A549 (cell line): ENCODE measurements at regions not wholly inside any gene's neighbourhood (a gene's known extent, or its start where the extent isn't known, plus 50 kb on each side); places are given as distances from the start of the nearest gene placed in this dataset.

Source experiments
- ATAC-seq, 2 experiments: fragments of 200-7000 bp in 1 of 2; fragments of >200 bp in 1 of 2; cut with Nextera tagmentation in 1 of 2; cut with Tn5 transposase in 1 of 2; 3 replicates each; pipeline versions ENCODE4 v1.8.0 to v1.9.1; 2018 to 2020; ENCODE audit warnings: mild to moderate bottlenecking in 1 of 2, moderate library complexity in 1 of 2
- CTCF ChIA-PET: fragments of 300-600 bp; sonication (Branson Sonifier 250); formaldehyde crosslinking; extraction: SDS; loops from one replicate; lab custom pipeline; 2021; ENCODE audit warnings: antibody characterized with exemption, inconsistent platforms; lab: Yijun Ruan, JAX
- POLR2A ChIA-PET: fragments of 350-600 bp; formaldehyde crosslinking; extraction: SDS; loops from one replicate; lab custom pipeline; 2021; ENCODE audit warnings: antibody characterized with exemption, inconsistent platforms; lab: Yijun Ruan, JAX
- DNase-seq, 2 experiments: peaks; one replicate each; pipeline versions ENCODE4 v3.0.0 to v3.0.0-alpha.2; 2011 to 2016; ENCODE audit warnings: low read depth in 1 of 2, low spot score in 1 of 2
- FAIRE-seq: peaks from 2 replicates; lab custom pipeline; 2011; peaks lifted over from hg19 to GRCh38; lab: Jason Lieb, UNC
- H3K27ac ChIP-seq, 2 experiments: fragments of >200 bp; sonication (Bioruptor Twin); formaldehyde crosslinking; 3 replicates each; pipeline ENCODE4 v1.5.1; 2016 to 2017
- H3K4me1 ChIP-seq: fragments of >200 bp; sonication (Bioruptor Twin); formaldehyde crosslinking; 3 replicates; pipeline ENCODE4 v1.6.1; 2016
- H3K4me2 ChIP-seq: fragments of >200 bp; sonication (Bioruptor Twin); formaldehyde crosslinking; 3 replicates; pipeline ENCODE4 v1.6.1; 2016
- H3K4me3 ChIP-seq: fragments of >200 bp; sonication (Bioruptor Twin); formaldehyde crosslinking; 3 replicates; pipeline ENCODE4 v1.5.1; 2016
- H3K9me3 ChIP-seq: fragments of >200 bp; sonication (Bioruptor Twin); formaldehyde crosslinking; 3 replicates; pipeline ENCODE4 v1.6.1; 2016
- BHLHE40 ChIP-seq: IDR thresholded peaks from 2 replicates; pipeline ENCODE4 v1.6.1; 2012; ENCODE audit warnings: low read depth, low read length, inconsistent platforms
- CBX8 ChIP-seq: fragments of 200-600 bp; sonication (generic); IDR thresholded peaks from 2 replicates; pipeline ENCODE4 v1.6.1; 2016
- CEBPB ChIP-seq, 2 experiments: fragments of >200 bp in 1 of 2; sonication (Bioruptor Twin) in 1 of 2; formaldehyde crosslinking in 1 of 2; IDR thresholded peaks; 2 replicates each; pipeline ENCODE4 v1.6.1; 2012 to 2016
- EHF ChIP-seq: fragments of 250-450 bp; sonication (Bioruptor Pico); IDR thresholded peaks from 2 replicates; pipeline ENCODE4 v1.5.0; 2020; ENCODE audit warnings: mild to moderate bottlenecking
- FOSB ChIP-seq: fragments of 250-450 bp; sonication (Bioruptor Pico); IDR thresholded peaks from 2 replicates; pipeline ENCODE4 v1.5.0; 2020; ENCODE audit warnings: mild to moderate bottlenecking, moderate library complexity
- FOSL2 ChIP-seq, 2 experiments: fragments of 450-650 bp in 1 of 2; fragments of >200 bp in 1 of 2; sonication (Bioruptor Twin) in 1 of 2; formaldehyde crosslinking; IDR thresholded peaks; 2 replicates each; pipeline versions ENCODE4 v1.5.0 to v1.6.1; 2016 to 2020; ENCODE audit warnings: mild to moderate bottlenecking in 1 of 2, moderate library complexity in 1 of 2
- FOXS1 ChIP-seq: fragments of 250-450 bp; sonication (Bioruptor Pico); IDR thresholded peaks from 2 replicates; pipeline ENCODE4 v1.5.0; 2020; ENCODE audit warnings: mild to moderate bottlenecking, moderate library complexity
- HES2 ChIP-seq: fragments of >200 bp; sonication (Bioruptor Twin); formaldehyde crosslinking; IDR thresholded peaks from 2 replicates; pipeline ENCODE4 v1.6.1; 2016
- HEYL ChIP-seq: fragments of 250-450 bp; sonication (Bioruptor Pico); IDR thresholded peaks from 2 replicates; pipeline ENCODE4 v1.8.0; 2021; ENCODE audit warnings: mild to moderate bottlenecking, moderate library complexity
- HOXB5 ChIP-seq: fragments of 250-450 bp; sonication (Bioruptor Pico); IDR thresholded peaks from 2 replicates; pipeline ENCODE4 v1.5.0; 2020; ENCODE audit warnings: mild to moderate bottlenecking, moderate library complexity
- JUN ChIP-seq, 2 experiments: fragments of >200 bp; sonication (Bioruptor Twin); formaldehyde crosslinking; IDR thresholded peaks; 2 replicates in 1 of 2; 3 replicates in 1 of 2; pipeline ENCODE4 v1.6.1; 2016 to 2017
- JUNB ChIP-seq: fragments of >200 bp; sonication (Bioruptor Twin); formaldehyde crosslinking; IDR thresholded peaks from 2 replicates; pipeline ENCODE4 v1.6.1; 2016
- MAFK ChIP-seq: fragments of 450-650 bp; IDR thresholded peaks from 2 replicates; pipeline ENCODE4 v1.6.1; 2014; ENCODE audit not compliant: partially characterized antibody
- NR3C1 ChIP-seq: fragments of >200 bp; sonication (Bioruptor Twin); formaldehyde crosslinking; IDR thresholded peaks from 3 replicates; pipeline ENCODE4 v1.6.1; 2017
- PHF8 ChIP-seq: fragments of 200-600 bp; sonication (generic); IDR thresholded peaks from 2 replicates; pipeline ENCODE4 v1.6.1; 2016; ENCODE audit warnings: low read depth, mild to moderate bottlenecking, antibody characterized with exemption, moderate library complexity, borderline replicate concordance
- POLR2A ChIP-seq: IDR thresholded peaks from 2 replicates; pipeline ENCODE4 v1.6.1; 2012; ENCODE audit warnings: mild to moderate bottlenecking, low read length
- RARB ChIP-seq: fragments of 250-450 bp; sonication (Bioruptor Pico); IDR thresholded peaks from 2 replicates; pipeline ENCODE4 v1.8.0; 2021; ENCODE audit warnings: mild to moderate bottlenecking, moderate library complexity
- REST ChIP-seq: fragments of 200-600 bp; sonication (generic); IDR thresholded peaks from 2 replicates; pipeline ENCODE4 v1.6.1; 2016; ENCODE audit warnings: antibody characterized with exemption, mild to moderate bottlenecking, moderate library complexity
- SMC3 ChIP-seq: fragments of >200 bp; sonication (Bioruptor Twin); formaldehyde crosslinking; IDR thresholded peaks from 3 replicates; pipeline ENCODE4 v1.6.1; 2018; ENCODE audit warnings: inconsistent platforms
- ZC3H11A ChIP-seq: fragments of 450-650 bp; IDR thresholded peaks from 2 replicates; pipeline ENCODE4 v1.6.1; 2014; ENCODE audit warnings: antibody characterized with exemption, mild to moderate bottlenecking
- ZFP36 ChIP-seq: fragments of 450-650 bp; IDR thresholded peaks from 2 replicates; pipeline ENCODE4 v1.6.1; 2014; ENCODE audit warnings: borderline replicate concordance; ENCODE audit not compliant: partially characterized antibody
- WGBS: methylation state at CpG from one replicate; pipeline ENCODE4 v1.1.6; 2017; ENCODE audit errors: missing lambda C conversion rate; 5-methylcytosine and 5-hydroxymethylcytosine counted together
- TF ChIP-seq, protein P1 (sequence below): IDR thresholded peaks from 2 replicates; pipeline ENCODE4 v1.6.1; 2012
- TF ChIP-seq, protein P2 (sequence below): IDR thresholded peaks from 2 replicates; pipeline ENCODE4 v1.6.1; 2012; ENCODE audit warnings: low read depth, borderline replicate concordance
- TF ChIP-seq, protein P3 (sequence below): fragments of >200 bp; sonication (Bioruptor Twin); formaldehyde crosslinking; IDR thresholded peaks from 3 replicates; pipeline ENCODE4 v1.5.1; 2016
- TF ChIP-seq, protein P4 (sequence below): fragments of 250-450 bp; sonication (Bioruptor Pico); IDR thresholded peaks from 2 replicates; pipeline ENCODE4 v1.5.0; 2020; ENCODE audit warnings: low read depth, mild to moderate bottlenecking, moderate library complexity
- TF ChIP-seq, protein P5 (sequence below): fragments of 250-450 bp; sonication (Bioruptor Pico); IDR thresholded peaks from 2 replicates; pipeline ENCODE4 v1.5.0; 2021; ENCODE audit warnings: mild to moderate bottlenecking, moderate library complexity, borderline replicate concordance

DNA sequence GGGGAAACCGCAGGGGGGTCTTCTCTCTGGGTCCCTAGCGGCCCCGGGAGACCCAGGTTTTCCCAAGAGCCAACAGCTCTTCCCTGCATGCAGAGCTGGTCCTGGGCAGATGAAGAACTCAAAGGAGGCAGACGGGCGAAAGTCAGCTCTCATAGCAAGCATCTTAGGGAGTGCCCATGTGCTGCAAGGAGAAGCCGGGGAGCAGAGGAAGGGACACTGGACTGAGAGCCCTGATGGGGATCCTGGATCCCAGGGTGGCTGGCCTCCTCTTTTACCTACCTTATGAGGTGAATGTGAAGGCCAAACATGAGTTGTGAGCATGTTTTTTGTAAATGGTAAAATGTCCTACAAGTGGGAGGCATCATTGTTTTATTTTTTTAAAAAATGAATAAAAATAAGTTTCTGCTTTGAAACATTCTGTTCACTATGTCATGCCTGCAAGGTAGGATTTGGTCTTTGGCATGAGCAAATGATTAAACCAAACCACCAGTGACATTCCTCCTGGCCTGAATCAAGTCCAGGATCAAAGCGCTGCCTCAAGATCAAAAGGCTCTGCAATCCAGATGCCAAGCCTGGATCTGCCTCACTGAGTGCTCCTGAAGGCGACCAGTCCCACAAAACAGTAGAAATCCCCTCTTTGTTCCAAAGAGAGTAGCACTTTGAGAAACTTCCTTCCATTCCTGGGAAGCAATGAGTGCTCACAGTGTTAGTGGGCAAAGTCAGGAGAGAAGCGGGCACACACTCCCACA is 92.2 kb upstream of the SERP2 start:
- Histone ChIP-seq H3K4me3 (no peak overlapping the region), H3K4me1 (peaks cover 30% of the 10 kb centered on the region), H3K4me2 (peak overlapping the region; percentile 44; the same call in 2 of the 3 replicates), H3K27ac (peak overlapping the region; percentile 53 to 70; a peak in 5 of 6 replicates), H3K9me3 (no peaks in the 10 kb centered on the region)
- TF ChIP-seq, protein P1, sequence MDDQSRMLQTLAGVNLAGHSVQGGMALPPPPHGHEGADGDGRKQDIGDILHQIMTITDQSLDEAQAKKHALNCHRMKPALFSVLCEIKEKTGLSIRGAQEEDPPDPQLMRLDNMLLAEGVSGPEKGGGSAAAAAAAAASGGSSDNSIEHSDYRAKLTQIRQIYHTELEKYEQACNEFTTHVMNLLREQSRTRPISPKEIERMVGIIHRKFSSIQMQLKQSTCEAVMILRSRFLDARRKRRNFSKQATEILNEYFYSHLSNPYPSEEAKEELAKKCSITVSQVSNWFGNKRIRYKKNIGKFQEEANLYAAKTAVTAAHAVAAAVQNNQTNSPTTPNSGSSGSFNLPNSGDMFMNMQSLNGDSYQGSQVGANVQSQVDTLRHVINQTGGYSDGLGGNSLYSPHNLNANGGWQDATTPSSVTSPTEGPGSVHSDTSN = no peak
- no peak for TF ChIP-seq FOSB (CRISPR knock-in tag)
- TF ChIP-seq HOXB5 = no peak
- TF ChIP-seq EHF (CRISPR knock-in tag) = no peak
- TF ChIP-seq ZC3H11A = no peak
- no peak for TF ChIP-seq HEYL (CRISPR knock-in tag)
- TF ChIP-seq, protein P2, sequence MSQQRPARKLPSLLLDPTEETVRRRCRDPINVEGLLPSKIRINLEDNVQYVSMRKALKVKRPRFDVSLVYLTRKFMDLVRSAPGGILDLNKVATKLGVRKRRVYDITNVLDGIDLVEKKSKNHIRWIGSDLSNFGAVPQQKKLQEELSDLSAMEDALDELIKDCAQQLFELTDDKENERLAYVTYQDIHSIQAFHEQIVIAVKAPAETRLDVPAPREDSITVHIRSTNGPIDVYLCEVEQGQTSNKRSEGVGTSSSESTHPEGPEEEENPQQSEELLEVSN = no peak
- TF ChIP-seq, protein P3, sequence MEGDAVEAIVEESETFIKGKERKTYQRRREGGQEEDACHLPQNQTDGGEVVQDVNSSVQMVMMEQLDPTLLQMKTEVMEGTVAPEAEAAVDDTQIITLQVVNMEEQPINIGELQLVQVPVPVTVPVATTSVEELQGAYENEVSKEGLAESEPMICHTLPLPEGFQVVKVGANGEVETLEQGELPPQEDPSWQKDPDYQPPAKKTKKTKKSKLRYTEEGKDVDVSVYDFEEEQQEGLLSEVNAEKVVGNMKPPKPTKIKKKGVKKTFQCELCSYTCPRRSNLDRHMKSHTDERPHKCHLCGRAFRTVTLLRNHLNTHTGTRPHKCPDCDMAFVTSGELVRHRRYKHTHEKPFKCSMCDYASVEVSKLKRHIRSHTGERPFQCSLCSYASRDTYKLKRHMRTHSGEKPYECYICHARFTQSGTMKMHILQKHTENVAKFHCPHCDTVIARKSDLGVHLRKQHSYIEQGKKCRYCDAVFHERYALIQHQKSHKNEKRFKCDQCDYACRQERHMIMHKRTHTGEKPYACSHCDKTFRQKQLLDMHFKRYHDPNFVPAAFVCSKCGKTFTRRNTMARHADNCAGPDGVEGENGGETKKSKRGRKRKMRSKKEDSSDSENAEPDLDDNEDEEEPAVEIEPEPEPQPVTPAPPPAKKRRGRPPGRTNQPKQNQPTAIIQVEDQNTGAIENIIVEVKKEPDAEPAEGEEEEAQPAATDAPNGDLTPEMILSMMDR = no peak
- TF ChIP-seq NR3C1 = no peak
- TF ChIP-seq CBX8 = no peak
- TF ChIP-seq POLR2A = no peak
- TF ChIP-seq JUN (IDR thresholded peaks at IDR 0.05) = no peak
- ChIA-PET POLR2A (no interaction called here), CTCF (interaction anchor here (1.6 kb wide), 1 partner anchor 15 kb away, joined by 3 read pairs; no protein-coding TSS in a partner anchor)
- ATAC-seq = no peak
- FAIRE-seq = no peak
- DNase-seq = no peak
- 81% methylated on average over 9 of the region's 9 CpGs for WGBS

- H3K27ac ChIP-seq = no peak overlapping the region
- H3K9me3 ChIP-seq = no peaks in the 10 kb centered on the region
- no peak overlapping the region for H3K4me3 ChIP-seq
- no peak overlapping the region for H3K4me2 ChIP-seq
- H3K4me1 ChIP-seq = peaks cover 20% of the 10 kb centered on the region
- FAIRE-seq = no peak
- CTCF ChIA-PET = no interaction called here
- 61% methylated on average over 2 of the region's 2 CpGs for WGBS
- no peak for DNase-seq
- no peak for TF ChIP-seq FOSB (CRISPR knock-in tag)
- TF ChIP-seq ZFP36 = no peak
- TF ChIP-seq FOSL2 (IDR thresholded peaks at IDR 0.05) = no peak
- TF ChIP-seq FOSL2 (CRISPR knock-in tag; IDR thresholded peaks at IDR 0.05) = no peak
- no peak for TF ChIP-seq MAFK
- no peak for TF ChIP-seq BHLHE40
- TF ChIP-seq SMC3 = no peak
- TF ChIP-seq, protein P4, sequence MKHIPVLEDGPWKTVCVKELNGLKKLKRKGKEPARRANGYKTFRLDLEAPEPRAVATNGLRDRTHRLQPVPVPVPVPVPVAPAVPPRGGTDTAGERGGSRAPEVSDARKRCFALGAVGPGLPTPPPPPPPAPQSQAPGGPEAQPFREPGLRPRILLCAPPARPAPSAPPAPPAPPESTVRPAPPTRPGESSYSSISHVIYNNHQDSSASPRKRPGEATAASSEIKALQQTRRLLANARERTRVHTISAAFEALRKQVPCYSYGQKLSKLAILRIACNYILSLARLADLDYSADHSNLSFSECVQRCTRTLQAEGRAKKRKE (CRISPR knock-in tag) = no peak
- no peak for TF ChIP-seq FOXS1 (CRISPR knock-in tag)
- TF ChIP-seq JUNB = no peak
- no peak for TF ChIP-seq REST
- TF ChIP-seq, protein P5, sequence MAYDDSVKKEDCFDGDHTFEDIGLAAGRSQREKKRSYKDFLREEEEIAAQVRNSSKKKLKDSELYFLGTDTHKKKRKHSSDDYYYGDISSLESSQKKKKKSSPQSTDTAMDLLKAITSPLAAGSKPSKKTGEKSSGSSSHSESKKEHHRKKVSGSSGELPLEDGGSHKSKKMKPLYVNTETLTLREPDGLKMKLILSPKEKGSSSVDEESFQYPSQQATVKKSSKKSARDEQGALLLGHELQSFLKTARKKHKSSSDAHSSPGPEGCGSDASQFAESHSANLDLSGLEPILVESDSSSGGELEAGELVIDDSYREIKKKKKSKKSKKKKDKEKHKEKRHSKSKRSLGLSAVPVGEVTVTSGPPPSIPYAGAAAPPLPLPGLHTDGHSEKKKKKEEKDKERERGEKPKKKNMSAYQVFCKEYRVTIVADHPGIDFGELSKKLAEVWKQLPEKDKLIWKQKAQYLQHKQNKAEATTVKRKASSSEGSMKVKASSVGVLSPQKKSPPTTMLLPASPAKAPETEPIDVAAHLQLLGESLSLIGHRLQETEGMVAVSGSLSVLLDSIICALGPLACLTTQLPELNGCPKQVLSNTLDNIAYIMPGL (CRISPR knock-in tag) = no peak
- TF ChIP-seq RARB (CRISPR knock-in tag) = no peak
- TF ChIP-seq JUN (IDR thresholded peaks at IDR 0.05) = no peak
- TF ChIP-seq PHF8 = no peak
- TF ChIP-seq CEBPB (IDR thresholded peaks at IDR 0.05) = no peak
- TF ChIP-seq HES2 = no peak
- no peak for TF ChIP-seq POLR2A
- POLR2A ChIA-PET = no interaction called here
- ATAC-seq = no peak
These were observed 90.0 kb upstream of the SERP2 start for GRCh38 chr13:44283600-44283999.
